Sigmoid colon (tissue), 4 donors: ENCODE measurements at regions not wholly inside any gene's neighbourhood (a gene's known extent, or its start where the extent isn't known, plus 50 kb on each side); places are given as distances from the start of the nearest gene placed in this dataset.

Experiments used
- CTCF ChIP-seq, 4 experiments: fragments of 450-650 bp in 3 of 4; fragments of 200-600 bp in 1 of 4; IDR thresholded peaks; one replicate each; pipeline ENCODE4 v1.5.1; 2016 to 2019; ENCODE audit warnings: antibody characterized with exemption in 4 of 4, mild to moderate bottlenecking in 3 of 4, moderate library complexity in 2 of 4
- POLR2A ChIP-seq, 2 donors: fragments of 450-650 bp; IDR thresholded peaks; one replicate each; pipeline ENCODE4 v1.6.1; 2016; ENCODE audit warnings: antibody characterized with exemption in 2 of 2, mild to moderate bottlenecking in 2 of 2, moderate library complexity in 2 of 2
- POLR2AphosphoS5 ChIP-seq, 4 donors: sonication (generic); formaldehyde crosslinking; IDR thresholded peaks; one replicate each; pipeline ENCODE4 v1.6.1; 2017; ENCODE audit warnings: antibody characterized with exemption in 4 of 4

DNA sequence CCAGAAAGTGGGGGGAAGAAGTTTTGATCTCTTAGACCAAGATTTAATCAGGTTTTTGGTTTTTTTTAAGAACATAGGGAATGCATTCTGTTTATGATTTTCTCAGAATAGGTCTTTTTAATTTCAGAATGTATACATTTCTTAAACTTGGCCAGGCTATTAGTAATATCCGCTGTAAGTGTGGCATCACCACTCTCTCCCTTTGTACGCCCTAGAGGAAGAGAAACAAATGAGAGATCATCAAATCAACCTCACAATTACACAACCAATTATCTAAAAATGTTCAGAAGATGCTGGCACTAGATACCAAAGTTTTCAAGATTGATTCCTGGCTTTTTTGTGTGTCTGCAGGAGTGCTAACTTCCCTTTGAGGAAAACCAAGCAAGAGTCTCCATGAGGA, 70.0 kb downstream of the KLF6 start:
- TF ChIP-seq CTCF (IDR thresholded peaks at IDR 0.05) (no peak), POLR2A (IDR thresholded peaks at IDR 0.05) (no peak), POLR2AphosphoS5 (IDR thresholded peaks at IDR 0.05) (no peak)
